ENCODE measurements at regions not wholly inside any gene's neighbourhood (a gene's known extent, or its start where the extent isn't known, plus 50 kb on each side); places are given as distances from the start of the nearest gene placed in this dataset.
"Not testable (repeated sequence)": the region's sequence is repeated elsewhere in the genome, so short reads cannot be mapped to it uniquely, and the experiment has no call there.

GRCh38 chr5:124021066-124021641 is 509.2 kb downstream of the CSNK1G3 start:
- Histone ChIP-seq H3K4me1 (no peaks in the 10 kb centered on the region), H3K9me3 (no peaks in the 10 kb centered on the region), H3K27me3 (no peaks in the 10 kb centered on the region), H3K4me3 (replicated peaks in 1 of 3) (no peak overlapping the region), H3K27ac (no peak overlapping the region), H3K36me3 (no peaks in the 10 kb centered on the region)
- intact Hi-C loops (cut with DNase I), result no loop called here
- TF ChIP-seq CTCF (IDR thresholded peaks at IDR 0.05), result no peak
- no peak for TF ChIP-seq POLR2A (IDR thresholded peaks at IDR 0.05)
- WGBS, 2 donors, result 83 to 93% methylated on average over 1 of the region's 1 CpG
- DNase-seq, result no peak

DNA sequence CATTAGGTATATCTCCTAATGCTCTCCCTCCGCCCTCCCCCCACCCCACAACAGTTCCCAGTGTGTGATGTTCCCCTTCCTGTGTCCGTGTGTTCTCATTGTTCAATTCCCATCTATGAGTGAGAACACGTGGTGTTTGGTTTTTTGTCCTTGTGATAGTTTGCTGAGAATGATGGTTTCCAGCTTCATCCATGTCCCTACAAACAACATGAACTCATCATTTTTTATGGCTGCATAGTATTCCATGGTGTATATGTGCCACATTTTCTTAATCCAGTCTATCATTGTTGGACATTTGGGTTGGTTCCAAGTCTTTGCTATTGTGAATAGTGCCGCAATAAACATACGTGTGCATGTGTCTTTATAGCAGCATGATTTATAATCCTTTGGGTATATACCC is 505.3 kb downstream of the CSNK1G3 start:
- H3K36me3 ChIP-seq; DNase-seq; H3K4me1 ChIP-seq; H3K27ac ChIP-seq; H3K9me3 ChIP-seq; H3K27me3 ChIP-seq; H3K4me3 ChIP-seq (replicated peaks in 1 of 3); intact Hi-C loops (cut with DNase I): not testable (repeated sequence)
- 88 to 91% methylated on average over 3 of the region's 5 CpGs for WGBS, 2 donors

GRCh38 chr5:124007675-124008398 is 495.9 kb downstream of the CSNK1G3 start:
- Histone ChIP-seq H3K4me3 (replicated peaks in 1 of 3) (no peak overlapping the region), H3K4me1 (no peaks in the 10 kb centered on the region), H3K9me3 (no peaks in the 10 kb centered on the region), H3K27me3 (no peaks in the 10 kb centered on the region), H3K27ac (no peak overlapping the region), H3K36me3 (no peaks in the 10 kb centered on the region)
- WGBS, 2 donors, result 81% methylated on average over 2 of the region's 2 CpGs
- intact Hi-C loops (cut with DNase I), result no loop called here
- TF ChIP-seq CTCF (IDR thresholded peaks at IDR 0.05) (no peak), POLR2A (IDR thresholded peaks at IDR 0.05) (no peak)
- DNase-seq, result no peak

GRCh38 chr5:124001036-124001615 is 489.1 kb downstream of the CSNK1G3 start:
- Histone ChIP-seq H3K4me3 (replicated peaks in 1 of 3) (no peak overlapping the region), H3K36me3 (no peaks in the 10 kb centered on the region), H3K27me3 (no peaks in the 10 kb centered on the region), H3K9me3 (no peaks in the 10 kb centered on the region), H3K4me1 (no peaks in the 10 kb centered on the region), H3K27ac (no peak overlapping the region)
- DNase-seq, result no peak
- TF ChIP-seq CTCF (IDR thresholded peaks at IDR 0.05) (no peak), POLR2A (IDR thresholded peaks at IDR 0.05) (no peak)
- WGBS, 2 donors, result 86 to 90% methylated on average over 4 of the region's 4 CpGs
- intact Hi-C loops (cut with DNase I), result no loop called here

- no peak overlapping the region for H3K27ac ChIP-seq
- TF ChIP-seq POLR2A (IDR thresholded peaks at IDR 0.05) (no peak), CTCF (IDR thresholded peaks at IDR 0.05) (no peak)
- intact Hi-C loops (cut with DNase I), result no loop called here
- WGBS, 2 donors, result 34 to 56% methylated on average over 2 of the region's 2 CpGs
- H3K4me3 ChIP-seq (replicated peaks in 1 of 3), result no peak overlapping the region
- H3K27me3 ChIP-seq, result no peaks in the 10 kb centered on the region
- no peaks in the 10 kb centered on the region for H3K9me3 ChIP-seq
- no peaks in the 10 kb centered on the region for H3K36me3 ChIP-seq
- H3K4me1 ChIP-seq, result no peaks in the 10 kb centered on the region
- DNase-seq, result no peak
Measured at GRCh38 chr5:124000538-124000937, 488.6 kb downstream of the CSNK1G3 start.

Data from thyroid gland (tissue), 4 donors.